Activated naive CD4-positive, alpha-beta T cell treated with anti-CD3 and anti-CD28 coated beads, Interleukin-2, amount 10 ng/mL, durations not matched to agents 7 days and 5 days (primary cell): ENCODE measurements at regions not wholly inside any gene's neighbourhood (a gene's known extent, or its start where the extent isn't known, plus 50 kb on each side); places are given as distances from the start of the nearest gene placed in this dataset.

Source experiments
- CTCF ChIA-PET: fragments of 350-600 bp; sonication (Branson Sonifier 250); formaldehyde crosslinking; loops from one replicate; lab custom pipeline; 2021; ENCODE audit warnings: antibody characterized with exemption; lab: Charles Lee
- DNase-seq: peaks from one replicate; pipeline ENCODE4 v3.0.0-alpha.2; 2020
- H3K27ac Mint-ChIP-seq: one replicate; pipeline ENCODE4 v1.8.0; 2021; ENCODE audit warnings: mild to moderate bottlenecking, moderate library complexity, mixed read lengths
- H3K27me3 Mint-ChIP-seq: one replicate; pipeline ENCODE4 v1.8.0; 2021; ENCODE audit warnings: mild to moderate bottlenecking, mixed read lengths
- H3K36me3 Mint-ChIP-seq: one replicate; pipeline ENCODE4 v1.8.0; 2021; ENCODE audit warnings: mixed read lengths
- H3K4me1 Mint-ChIP-seq: one replicate; pipeline ENCODE4 v1.8.0; 2021; ENCODE audit warnings: mixed read lengths
- H3K4me3 Mint-ChIP-seq: one replicate; pipeline ENCODE4 v1.8.0; 2021; ENCODE audit warnings: mild to moderate bottlenecking, moderate library complexity, mixed read lengths
- H3K9me3 Mint-ChIP-seq: one replicate; pipeline ENCODE4 v1.8.0; 2021; ENCODE audit warnings: mixed read lengths

DNA sequence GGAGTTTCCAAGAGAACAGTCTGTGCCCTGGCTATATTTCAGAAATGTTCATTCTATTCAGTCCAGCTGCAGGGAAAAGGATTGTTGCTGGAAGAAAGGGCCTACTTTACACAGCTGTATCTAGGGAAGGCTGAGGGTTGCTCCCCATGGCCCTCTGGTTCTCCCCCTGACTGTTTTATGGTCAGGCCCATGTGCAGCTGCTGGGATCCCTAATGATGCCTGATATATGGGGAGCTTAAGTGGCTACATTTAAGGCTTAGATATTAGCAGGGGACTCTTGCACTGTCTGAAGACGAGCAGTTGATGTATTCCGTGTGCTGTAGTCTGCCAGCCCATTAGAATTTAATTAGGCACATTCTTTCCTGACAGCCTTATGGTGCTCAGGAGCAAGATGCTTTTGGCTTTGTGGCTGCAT, 72.0 kb downstream of the FAM43A start:
- Mint-ChIP-seq H3K4me3 (no peak overlapping the region), H3K27me3 (peaks cover 20% of the 10 kb centered on the region), H3K27ac (no peak overlapping the region), H3K9me3 (no peaks in the 10 kb centered on the region), H3K36me3 (no peaks in the 10 kb centered on the region), H3K4me1 (no peaks in the 10 kb centered on the region)
- CTCF ChIA-PET = interaction anchor here (0.6 to 1.0 kb wide), 2 partner anchors 86 to 423 kb away, joined by 3 read pairs; no protein-coding TSS in a partner anchor
- DNase-seq = no peak

DNA sequence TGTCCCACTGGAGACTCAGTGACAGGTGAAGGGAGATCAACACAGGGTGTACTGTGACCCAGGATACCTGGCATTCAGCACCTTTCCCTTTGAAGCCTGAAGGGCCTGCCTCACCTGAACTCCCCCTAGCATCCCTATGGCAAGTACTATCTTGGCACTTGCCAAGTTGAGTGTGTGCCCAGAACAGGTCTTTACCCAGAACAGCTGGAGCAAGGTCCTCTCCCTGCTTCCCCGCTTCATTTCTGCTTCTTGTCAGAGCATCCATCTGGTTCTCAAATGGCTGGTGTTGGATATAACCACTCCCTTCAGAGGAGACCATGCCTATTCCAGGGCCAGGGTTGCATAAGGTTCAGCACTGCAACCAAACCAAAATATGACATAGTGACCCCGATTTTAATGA, 73.0 kb downstream of the FAM43A start:
- no peak for DNase-seq
- no peaks in the 10 kb centered on the region for H3K4me1 Mint-ChIP-seq
- CTCF ChIA-PET = interaction anchor here (0.6 to 1.0 kb wide), 2 partner anchors 424 to 764 kb away, joined by 3 read pairs; no protein-coding TSS in a partner anchor
- H3K27ac Mint-ChIP-seq = no peak overlapping the region
- H3K27me3 Mint-ChIP-seq = peaks cover 20% of the 10 kb centered on the region
- no peaks in the 10 kb centered on the region for H3K9me3 Mint-ChIP-seq
- H3K4me3 Mint-ChIP-seq = no peak overlapping the region
- no peaks in the 10 kb centered on the region for H3K36me3 Mint-ChIP-seq

DNA sequence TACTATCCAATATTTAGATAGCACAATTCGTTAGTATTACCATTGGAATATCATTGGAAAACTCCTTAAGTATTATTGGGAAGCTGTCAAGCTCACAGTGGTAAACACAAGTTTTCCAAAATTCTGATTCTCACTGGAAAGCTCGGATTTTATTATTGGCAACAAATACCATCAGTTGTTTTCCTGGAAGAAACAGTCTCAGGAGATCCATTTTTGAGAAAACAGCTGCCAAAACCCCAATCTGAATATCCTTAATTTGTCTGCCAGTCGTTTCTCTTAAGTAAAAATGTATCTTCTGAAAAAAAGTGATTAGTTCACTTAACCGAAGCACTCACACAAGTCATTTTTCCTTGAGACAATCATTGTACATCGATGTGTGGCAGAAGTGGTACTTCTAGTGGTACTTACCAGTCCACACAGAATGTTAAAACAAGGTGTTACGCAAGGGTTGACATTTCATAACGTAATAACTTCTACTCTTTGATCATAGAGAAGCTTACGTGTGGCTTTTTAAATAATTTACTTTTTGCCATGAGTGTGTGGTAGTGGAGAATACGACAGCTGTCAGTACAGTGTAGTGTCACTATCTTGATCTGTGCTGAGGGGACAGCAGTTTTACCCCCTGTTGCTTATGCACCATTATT, 74.9 kb downstream of the FAM43A start:
- CTCF ChIA-PET = interaction anchor here (0.7 kb wide), 1 partner anchor 249 kb away, joined by 3 read pairs; no protein-coding TSS in a partner anchor

DNA sequence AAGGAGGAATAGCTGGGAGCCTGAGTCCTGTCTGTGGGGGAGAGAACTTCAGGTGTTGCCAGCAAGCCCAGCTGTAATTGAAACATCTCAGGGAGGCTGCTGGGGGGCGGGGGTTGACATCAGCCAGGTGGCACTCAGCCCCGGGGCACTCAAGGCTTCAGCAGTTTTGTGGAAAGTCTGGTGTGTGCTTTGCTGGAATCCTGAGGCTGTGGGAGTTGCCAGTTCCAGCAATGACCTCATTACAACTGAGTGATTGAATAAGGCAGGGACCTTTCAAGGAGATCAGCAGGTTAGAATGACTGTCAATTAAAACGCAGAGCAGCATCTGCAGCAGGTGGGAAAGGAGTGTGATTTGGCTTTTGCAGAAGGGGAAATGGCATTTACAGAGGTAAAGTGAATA, 75.7 kb downstream of the FAM43A start:
- CTCF ChIA-PET = no interaction called here
- H3K4me3 Mint-ChIP-seq = no peak overlapping the region
- no peak for DNase-seq
- H3K9me3 Mint-ChIP-seq = no peaks in the 10 kb centered on the region
- no peaks in the 10 kb centered on the region for H3K4me1 Mint-ChIP-seq
- H3K27ac Mint-ChIP-seq = no peak overlapping the region
- H3K36me3 Mint-ChIP-seq = no peaks in the 10 kb centered on the region
- H3K27me3 Mint-ChIP-seq = peaks cover 28% of the 10 kb centered on the region

More for the DNA sequence above, 74.9 kb downstream of the FAM43A start:
- Mint-ChIP-seq H3K36me3 (no peaks in the 10 kb centered on the region), H3K27me3 (peaks cover 28% of the 10 kb centered on the region), H3K9me3 (no peaks in the 10 kb centered on the region), H3K27ac (no peak overlapping the region), H3K4me1 (no peaks in the 10 kb centered on the region), H3K4me3 (no peak overlapping the region)
- no peak for DNase-seq

DNA sequence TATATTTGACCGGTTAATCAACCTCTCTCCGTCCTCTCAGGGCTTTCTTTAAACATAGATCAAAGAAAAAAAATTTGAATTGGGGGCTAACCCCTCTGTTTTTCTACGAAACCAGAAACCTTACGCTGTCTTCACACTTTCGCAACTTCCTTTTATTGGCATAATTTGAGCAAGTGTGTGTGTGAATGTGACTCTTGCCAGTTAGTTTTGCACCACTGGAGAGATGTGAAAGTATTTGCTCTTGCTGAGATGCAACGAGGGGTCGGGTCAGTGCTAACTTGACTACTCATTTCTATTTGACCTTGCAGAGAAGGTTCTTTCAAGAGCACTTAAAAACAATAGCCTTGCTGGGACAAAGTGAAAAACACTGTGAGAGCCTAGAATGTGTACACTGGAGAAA, 81.2 kb downstream of the FAM43A start:
- H3K27ac Mint-ChIP-seq = no peak overlapping the region

DNA sequence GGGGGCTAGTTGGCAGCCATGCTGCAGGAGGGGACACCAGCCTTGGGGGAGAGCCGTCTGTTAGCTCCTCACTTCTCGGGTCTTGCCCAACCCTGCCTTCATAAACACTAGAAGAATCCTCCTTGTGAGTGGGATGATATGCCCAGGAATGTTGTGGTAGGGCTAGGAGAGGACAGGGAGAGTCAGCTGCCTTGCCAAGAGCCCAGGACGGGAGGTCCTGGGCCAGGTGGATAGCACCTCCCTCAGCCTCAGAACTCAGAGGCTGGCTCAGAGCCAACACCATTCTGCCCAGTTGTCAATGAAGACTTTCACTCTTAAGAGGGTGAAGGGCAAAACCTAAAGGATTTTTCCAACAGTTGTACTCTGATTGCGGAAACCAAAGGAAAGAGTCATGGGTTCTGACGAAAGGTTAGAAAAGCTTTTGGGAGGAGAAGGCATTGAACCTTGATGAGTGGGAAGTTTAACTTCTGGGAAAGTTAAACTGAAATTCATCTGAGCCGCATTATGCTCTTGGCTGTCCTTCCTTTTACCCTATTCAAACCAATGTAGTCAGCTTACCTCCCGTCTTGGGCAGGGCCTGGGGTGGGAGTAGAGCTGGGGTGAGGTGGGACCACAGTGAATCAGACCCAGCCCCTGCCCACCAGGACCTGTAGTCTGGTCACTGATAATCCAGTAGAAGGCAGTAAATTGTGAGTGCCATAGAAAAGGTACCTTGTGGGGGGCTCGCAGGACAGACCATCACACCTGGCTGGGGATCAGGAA, 81.9 kb downstream of the FAM43A start:
- H3K36me3 Mint-ChIP-seq = no peaks in the 10 kb centered on the region
- peaks cover 32% of the 10 kb centered on the region for H3K27me3 Mint-ChIP-seq
- no peaks in the 10 kb centered on the region for H3K9me3 Mint-ChIP-seq
- H3K4me3 Mint-ChIP-seq = no peak overlapping the region
- H3K4me1 Mint-ChIP-seq = peaks cover 21% of the 10 kb centered on the region
- DNase-seq = no peak
- H3K27ac Mint-ChIP-seq = no peak overlapping the region
- CTCF ChIA-PET = no interaction called here

More for the DNA sequence above, 81.2 kb downstream of the FAM43A start:
- Mint-ChIP-seq H3K9me3 (no peaks in the 10 kb centered on the region), H3K4me1 (peaks cover 21% of the 10 kb centered on the region), H3K4me3 (no peak overlapping the region), H3K27me3 (peaks cover 27% of the 10 kb centered on the region), H3K36me3 (no peaks in the 10 kb centered on the region)
- no peak for DNase-seq
- CTCF ChIA-PET = no interaction called here

DNA sequence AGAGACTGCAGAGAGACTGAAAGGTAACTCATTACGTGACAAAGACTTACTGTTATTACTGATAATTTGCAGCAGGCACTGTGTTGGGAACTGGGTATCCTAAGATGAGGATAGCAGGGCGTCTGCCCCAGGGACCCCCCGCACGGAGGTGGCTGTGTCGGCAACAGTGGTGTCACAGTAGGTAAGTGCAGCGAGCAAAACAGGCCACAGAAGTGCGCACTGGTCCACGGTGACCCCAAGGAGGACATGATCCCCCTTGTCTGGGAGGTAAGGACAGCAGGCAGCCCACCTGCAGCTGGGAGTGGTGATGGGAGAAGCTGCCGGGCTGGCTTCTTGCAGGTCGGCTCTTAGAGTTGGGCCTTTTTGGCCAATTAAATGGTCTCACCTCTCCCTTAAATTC, 82.9 kb downstream of the FAM43A start:
- H3K36me3 Mint-ChIP-seq = no peaks in the 10 kb centered on the region
- no peaks in the 10 kb centered on the region for H3K9me3 Mint-ChIP-seq
- DNase-seq = no peak
- no peak overlapping the region for H3K27ac Mint-ChIP-seq
- CTCF ChIA-PET = interaction anchor here (1.3 kb wide), 1 partner anchor 86 kb away, joined by 5 read pairs; no protein-coding TSS in a partner anchor
- H3K27me3 Mint-ChIP-seq = peaks cover 41% of the 10 kb centered on the region
- H3K4me1 Mint-ChIP-seq = peaks cover 21% of the 10 kb centered on the region
- H3K4me3 Mint-ChIP-seq = peak overlapping the region; percentile 68

DNA sequence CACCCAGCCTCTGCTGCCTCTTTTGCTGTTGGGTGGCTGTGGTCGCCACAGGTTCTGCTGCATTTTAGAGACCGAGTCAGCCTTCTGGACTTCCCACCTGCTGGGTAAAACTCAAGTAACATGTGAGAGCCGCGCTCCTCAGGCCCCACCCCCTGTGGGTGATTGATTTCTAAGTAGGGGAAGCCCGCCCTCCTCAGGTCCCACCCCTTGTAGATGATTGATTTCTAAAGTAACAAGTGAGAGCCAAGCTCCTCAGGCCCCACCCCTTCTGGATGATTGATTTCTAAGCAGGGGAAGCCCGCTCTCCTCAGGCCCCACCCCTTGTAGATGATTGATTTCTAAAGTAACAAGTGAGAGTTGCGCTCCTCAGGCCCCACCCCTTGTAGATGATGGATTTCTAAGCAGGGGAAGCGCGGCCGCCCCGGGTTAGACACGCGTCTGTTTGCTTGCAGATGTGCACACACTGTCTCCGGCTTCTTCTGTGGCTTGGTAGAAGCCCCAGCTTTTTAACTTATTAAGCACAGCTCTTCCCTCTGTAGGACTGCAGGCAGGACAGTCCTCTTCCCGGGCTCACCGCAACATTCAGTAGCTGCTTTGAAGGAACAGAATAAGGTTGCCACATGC, 83.4 kb downstream of the FAM43A start:
- no peaks in the 10 kb centered on the region for H3K36me3 Mint-ChIP-seq
- peaks cover 43% of the 10 kb centered on the region for H3K27me3 Mint-ChIP-seq
- peak overlapping the region; percentile 68 for H3K4me3 Mint-ChIP-seq
- peak; percentile 97 for DNase-seq
- H3K4me1 Mint-ChIP-seq = peaks cover 21% of the 10 kb centered on the region
- CTCF ChIA-PET = interaction anchor here (1.3 kb wide), 1 partner anchor 86 kb away, joined by 5 read pairs; no protein-coding TSS in a partner anchor
- H3K9me3 Mint-ChIP-seq = no peaks in the 10 kb centered on the region
- H3K27ac Mint-ChIP-seq = peak overlapping the region; percentile 77

DNA sequence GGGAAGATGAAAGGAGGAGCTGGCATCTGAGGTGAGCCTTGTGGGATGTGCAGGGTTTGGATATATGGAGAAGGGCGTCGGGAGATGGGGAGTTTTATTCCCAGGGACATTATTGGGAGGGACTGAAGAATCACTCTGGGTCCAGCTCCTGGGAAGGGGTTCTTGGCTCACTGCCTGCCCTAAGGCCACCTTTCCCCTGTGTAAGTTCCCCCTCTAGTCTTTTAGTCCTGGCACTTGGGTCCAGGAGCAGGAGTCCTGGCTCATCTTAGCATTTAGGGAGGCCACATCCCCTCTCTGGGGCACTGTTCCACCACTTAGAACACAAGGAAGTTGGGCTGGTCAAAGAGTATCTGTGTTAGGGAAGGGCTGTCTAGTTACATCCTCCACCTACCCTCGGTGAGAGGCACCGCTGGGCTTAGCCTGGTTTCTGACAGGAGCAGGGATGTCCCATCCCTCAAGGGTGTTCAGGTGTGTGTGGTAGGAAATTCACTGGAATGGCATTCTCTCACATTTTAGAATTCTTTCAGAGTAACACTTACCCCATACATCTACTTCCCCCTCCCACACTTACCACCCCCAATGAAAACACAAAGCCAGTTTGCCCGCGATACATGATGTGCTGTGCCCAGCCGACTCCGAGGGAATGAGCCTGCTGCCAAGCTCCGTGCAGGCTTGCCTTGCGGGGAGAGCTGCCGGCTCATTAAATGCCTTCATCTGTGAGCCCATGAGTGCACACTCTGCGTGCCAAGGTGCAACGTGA, 86.7 kb downstream of the FAM43A start:
- Mint-ChIP-seq H3K4me1 (peaks cover 21% of the 10 kb centered on the region), H3K36me3 (no peaks in the 10 kb centered on the region), H3K9me3 (no peaks in the 10 kb centered on the region), H3K27me3 (peaks cover 56% of the 10 kb centered on the region), H3K27ac (no peak overlapping the region), H3K4me3 (no peak overlapping the region)
- no peak for DNase-seq
- CTCF ChIA-PET = no interaction called here

DNA sequence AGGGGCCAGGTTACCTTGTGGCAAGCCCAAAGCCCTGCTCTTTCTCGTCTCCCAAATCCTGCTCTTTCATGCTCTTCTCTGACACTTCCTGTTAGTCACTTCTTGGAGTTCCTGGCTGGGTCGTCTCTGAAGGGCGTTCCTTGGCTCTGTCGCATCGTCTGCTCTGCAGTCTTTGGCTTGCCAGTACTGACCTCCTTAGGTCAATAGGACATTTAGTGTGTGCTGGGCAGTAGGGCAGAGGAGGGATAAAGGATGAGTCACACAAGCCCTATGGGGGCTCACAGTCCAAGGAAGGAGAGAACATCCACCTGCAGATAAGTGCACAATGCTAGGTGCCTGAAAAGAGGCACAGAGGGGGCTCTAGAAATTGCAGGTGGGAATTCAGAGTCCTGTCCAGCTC, 87.5 kb downstream of the FAM43A start:
- Mint-ChIP-seq H3K27ac (no peak overlapping the region), H3K27me3 (peaks cover 59% of the 10 kb centered on the region), H3K36me3 (no peaks in the 10 kb centered on the region), H3K4me3 (no peak overlapping the region), H3K9me3 (no peaks in the 10 kb centered on the region), H3K4me1 (peaks cover 17% of the 10 kb centered on the region)
- no peak for DNase-seq
- CTCF ChIA-PET = no interaction called here

DNA sequence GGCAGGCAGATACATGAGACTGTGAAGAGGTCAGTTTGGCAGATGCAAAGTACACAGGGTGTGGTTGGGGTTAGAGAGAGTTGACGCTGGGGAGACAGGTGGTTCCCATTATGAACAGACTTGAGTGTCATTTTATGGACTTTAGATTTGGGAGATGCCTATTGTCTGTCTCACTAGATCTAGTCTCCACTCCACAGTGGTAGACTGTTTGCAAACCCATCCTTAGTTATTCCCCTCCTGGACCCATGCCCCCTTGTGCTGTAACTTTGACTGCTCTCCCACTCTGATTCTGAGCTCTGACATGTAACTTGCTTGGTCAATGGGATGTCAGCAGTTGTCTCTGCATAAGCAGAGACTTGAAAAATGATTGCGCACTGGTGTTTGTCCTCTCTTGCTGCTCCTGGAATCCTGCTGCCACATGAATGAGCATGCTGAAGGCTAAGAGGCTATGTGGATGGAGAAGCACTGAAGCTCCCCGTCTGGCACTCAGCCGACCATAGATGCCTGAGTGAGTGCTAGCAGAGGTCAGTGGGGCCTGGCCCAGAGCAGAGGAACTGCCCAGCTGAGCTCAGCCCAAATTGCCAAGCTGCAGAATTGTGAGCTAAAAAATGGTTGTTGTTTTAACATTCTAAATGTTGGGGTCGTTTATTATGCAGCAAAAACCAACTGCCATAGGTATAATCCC, 88.2 kb downstream of the FAM43A start:
- peaks cover 10% of the 10 kb centered on the region for H3K4me1 Mint-ChIP-seq
- H3K27ac Mint-ChIP-seq = no peak overlapping the region
- no peaks in the 10 kb centered on the region for H3K9me3 Mint-ChIP-seq
- CTCF ChIA-PET = no interaction called here
- H3K4me3 Mint-ChIP-seq = no peak overlapping the region
- DNase-seq = no peak
- H3K36me3 Mint-ChIP-seq = no peaks in the 10 kb centered on the region
- H3K27me3 Mint-ChIP-seq = peaks cover 60% of the 10 kb centered on the region

DNA sequence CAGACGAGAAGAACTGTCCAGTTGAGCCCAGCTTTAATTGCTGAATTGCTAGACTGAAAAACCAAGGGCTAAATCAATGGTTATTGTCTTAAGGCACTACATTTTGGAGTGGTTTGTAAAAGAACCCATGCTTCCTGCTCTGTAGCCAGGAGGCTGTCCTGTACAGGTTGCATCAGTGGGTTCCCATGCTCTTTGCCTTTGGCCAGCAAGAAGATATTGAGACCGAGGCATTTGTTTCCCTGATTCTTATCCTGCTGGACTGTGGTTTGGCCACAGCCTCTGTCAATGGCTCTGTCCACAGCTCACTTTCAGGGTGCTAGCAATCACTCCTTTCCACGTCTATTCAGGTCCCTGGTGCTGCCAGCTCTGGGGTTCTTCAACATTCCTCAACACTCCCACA, 89.6 kb downstream of the FAM43A start:
- peaks cover 69% of the 10 kb centered on the region for H3K27me3 Mint-ChIP-seq
- H3K36me3 Mint-ChIP-seq = no peaks in the 10 kb centered on the region
- DNase-seq = no peak
- no peak overlapping the region for H3K27ac Mint-ChIP-seq
- CTCF ChIA-PET = no interaction called here
- H3K4me1 Mint-ChIP-seq = no peaks in the 10 kb centered on the region
- no peaks in the 10 kb centered on the region for H3K9me3 Mint-ChIP-seq
- no peak overlapping the region for H3K4me3 Mint-ChIP-seq

DNA sequence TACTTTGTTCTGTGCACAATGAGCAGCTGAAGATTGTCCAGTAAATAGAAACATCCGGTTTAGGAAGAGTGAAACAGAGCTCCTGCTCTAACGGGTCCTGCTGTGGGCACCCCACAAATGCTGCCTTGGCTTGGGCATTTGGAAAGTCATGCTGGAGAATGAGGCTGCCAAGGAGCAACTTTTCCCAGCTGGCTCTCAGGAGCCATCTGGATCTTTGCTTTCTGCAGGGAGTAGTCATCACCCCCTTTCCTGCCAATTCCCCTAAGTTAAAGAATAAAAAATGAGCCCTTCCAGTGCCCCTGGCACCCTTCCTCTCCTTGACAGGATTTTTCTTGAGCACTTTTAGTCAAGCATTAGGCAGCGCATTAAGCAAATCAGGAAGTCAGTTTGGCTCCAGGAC, 90.0 kb downstream of the FAM43A start:
- Mint-ChIP-seq H3K9me3 (no peaks in the 10 kb centered on the region), H3K4me1 (no peaks in the 10 kb centered on the region), H3K27ac (no peak overlapping the region), H3K27me3 (peaks cover 66% of the 10 kb centered on the region), H3K36me3 (no peaks in the 10 kb centered on the region), H3K4me3 (no peak overlapping the region)
- no peak for DNase-seq
- CTCF ChIA-PET = no interaction called here
